GM12801 (cell line): ENCODE measurements at regions not wholly inside any gene's neighbourhood (a gene's known extent, or its start where the extent isn't known, plus 50 kb on each side); places are given as distances from the start of the nearest gene placed in this dataset.

Source experiments
- CTCF ChIP-seq: IDR thresholded peaks from one replicate; pipeline ENCODE4 v1.5.1; 2011; ENCODE audit warnings: control low read depth; ENCODE audit not compliant: insufficient read length; ENCODE audit errors: extremely low read depth

DNA sequence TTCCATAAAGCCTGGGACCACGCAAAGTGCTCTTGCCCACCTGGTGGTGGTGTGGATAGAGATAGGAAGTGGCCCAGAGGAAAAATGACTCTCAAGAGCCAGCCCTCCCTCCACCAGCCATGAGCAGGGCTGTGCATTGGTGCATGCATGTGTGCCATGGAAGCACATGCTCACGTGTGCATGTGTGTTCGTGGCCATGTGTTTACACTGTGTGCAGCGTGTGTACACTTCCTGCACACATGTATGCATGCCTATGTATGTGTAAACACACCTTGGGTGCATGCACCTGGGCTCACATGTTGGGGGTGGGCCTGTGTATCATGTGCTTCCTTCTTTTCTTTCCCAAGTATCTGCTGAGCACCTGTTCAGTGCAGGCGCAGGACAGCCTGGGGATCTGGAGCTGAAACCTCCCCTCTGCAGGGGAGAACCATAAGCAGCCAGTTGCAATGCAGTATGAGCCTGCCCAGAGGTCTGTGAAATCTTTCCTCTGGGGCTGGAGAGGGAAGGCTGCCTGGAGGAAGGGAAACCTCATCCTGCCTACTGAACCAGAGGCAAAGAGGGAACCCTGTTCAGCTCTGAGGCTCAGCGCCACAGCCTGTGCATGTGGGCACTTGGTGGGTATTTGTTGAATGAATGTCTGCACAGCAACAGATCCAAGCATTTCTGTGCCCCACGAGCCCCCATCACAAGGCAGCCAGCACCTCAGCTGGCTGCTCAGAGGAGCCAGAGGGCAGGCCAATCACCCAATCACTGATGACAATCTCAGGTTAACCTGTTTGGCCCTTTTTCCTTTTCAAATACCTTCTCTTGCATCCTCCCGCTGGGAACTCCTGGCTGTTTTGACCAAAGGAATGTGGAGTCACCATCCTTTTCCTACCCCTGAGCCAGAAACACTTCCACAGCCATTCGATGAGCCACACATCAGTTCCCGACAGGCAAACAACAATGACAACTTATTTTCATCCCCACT, 327.0 kb downstream of the NPHP4 start:
- no peak for TF ChIP-seq CTCF

GRCh38 chr1:5664081-5664768, 328.0 kb downstream of the NPHP4 start:
- TF ChIP-seq CTCF: no peak

GRCh38 chr1:5662744-5663126, 329.5 kb downstream of the NPHP4 start:
- no peak for TF ChIP-seq CTCF

DNA sequence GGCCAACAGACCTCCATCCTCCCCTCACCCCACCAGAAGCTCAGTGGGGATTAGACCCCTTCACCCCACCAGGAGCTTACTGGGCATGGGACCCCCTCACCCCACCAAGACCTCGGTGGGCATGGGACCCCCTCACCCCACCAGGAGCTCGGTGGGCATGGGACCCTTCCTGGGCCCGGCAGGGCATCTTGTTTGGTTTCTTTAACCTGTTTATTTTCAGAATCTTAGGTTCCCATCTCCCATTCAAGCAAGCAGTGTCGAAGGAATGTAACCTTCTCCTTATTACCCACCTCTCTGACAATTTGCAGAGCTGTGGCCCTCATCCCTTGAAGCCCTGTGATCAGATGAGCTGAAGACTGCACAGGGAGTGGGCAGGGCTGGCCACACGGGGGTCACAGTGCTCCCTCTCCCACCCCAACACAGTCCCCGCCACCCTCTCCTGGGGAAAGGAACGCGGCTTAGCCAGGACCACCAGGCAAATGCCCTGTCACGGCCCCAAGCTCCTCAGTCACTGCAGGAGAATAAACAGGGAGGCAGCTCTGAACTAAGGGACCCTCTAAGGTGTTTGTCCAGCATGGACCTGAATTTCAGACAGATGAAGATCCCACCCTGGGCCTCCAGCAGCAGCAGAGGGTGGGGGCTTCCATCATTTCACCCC, 330.0 kb downstream of the NPHP4 start:
- TF ChIP-seq CTCF: no peak

DNA sequence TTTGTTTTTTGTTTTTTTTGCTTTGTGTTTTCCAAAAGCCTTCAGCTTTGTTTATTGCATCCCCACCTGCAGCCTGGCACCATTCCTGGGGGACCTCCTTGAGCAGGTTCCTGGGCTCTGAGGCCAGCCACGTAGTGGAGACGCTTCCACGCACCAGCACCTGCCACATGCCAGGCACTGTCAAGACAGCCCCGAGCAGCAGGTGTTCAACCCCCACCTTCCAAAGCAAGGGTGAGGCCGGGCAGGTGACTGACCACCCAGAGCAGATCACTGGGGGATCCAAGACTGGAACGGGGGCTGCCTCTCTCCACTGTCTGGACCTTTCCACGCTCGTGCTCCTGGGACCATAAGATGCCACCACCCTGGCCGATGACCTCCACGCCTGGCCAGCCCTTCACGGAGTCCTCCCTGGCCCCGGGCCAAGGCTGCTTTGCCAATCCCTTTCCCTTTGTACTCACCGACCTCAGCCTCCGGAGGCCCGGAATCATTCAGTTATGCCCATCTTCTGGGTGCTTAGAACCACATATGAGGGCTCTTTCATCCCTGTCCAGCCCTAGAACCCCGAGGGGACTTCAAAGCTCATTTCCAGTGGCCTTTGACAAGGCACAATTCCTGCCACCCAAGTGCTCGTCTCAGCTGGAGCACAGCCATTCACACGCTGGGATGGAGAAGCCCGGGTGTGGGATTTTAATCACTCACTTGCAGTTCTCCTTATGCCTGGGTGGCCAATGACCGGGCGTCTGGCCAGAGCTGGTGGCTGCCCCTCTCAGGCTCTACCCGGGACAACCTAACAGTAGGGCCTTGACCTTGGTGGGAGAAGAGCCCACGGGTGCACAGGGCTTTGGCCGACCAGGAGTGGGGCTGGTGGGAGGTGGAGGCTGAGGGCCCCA, 330.8 kb downstream of the NPHP4 start:
- TF ChIP-seq CTCF: no peak

DNA sequence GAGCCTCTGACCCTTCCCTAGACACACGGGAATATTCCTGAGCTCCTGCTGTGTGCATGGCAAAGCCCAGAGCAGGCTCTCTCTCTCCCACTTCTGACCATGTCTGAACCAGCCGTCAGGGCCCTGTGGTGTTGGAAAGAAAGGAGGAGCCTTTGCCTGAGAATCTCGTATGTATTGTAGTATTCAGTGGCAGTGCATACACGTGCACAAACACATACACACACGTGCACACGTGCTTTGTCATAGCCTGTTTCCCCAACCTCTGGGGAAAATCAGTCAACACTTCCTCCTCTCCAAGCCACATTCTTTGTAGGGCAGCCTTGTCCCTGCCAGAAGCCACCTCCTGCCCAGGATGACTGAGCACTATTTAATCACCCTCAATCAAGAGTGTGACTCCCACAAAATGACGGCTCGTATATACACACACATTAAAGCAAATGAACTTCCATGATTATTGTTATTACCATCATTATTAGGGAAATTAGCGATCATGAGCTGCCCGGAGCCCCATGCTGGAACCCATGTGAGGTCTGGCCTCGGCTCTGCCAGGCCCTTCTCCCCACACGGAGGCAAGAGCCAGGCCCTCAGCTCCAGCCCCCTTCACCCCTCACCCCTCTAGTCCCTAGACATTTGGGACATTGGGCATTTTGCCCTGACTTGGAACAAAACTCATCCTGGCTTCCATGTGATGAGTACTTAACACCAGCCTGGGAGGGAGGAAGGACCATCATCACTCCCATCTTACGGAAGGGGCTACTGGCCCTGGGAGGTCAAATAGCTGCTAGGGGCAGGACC, 331.9 kb downstream of the NPHP4 start:
- TF ChIP-seq CTCF: no peak
